ENCODE measurements at regions not wholly inside any gene's neighbourhood (a gene's known extent, or its start where the extent isn't known, plus 50 kb on each side); places are given as distances from the start of the nearest gene placed in this dataset.

DNA sequence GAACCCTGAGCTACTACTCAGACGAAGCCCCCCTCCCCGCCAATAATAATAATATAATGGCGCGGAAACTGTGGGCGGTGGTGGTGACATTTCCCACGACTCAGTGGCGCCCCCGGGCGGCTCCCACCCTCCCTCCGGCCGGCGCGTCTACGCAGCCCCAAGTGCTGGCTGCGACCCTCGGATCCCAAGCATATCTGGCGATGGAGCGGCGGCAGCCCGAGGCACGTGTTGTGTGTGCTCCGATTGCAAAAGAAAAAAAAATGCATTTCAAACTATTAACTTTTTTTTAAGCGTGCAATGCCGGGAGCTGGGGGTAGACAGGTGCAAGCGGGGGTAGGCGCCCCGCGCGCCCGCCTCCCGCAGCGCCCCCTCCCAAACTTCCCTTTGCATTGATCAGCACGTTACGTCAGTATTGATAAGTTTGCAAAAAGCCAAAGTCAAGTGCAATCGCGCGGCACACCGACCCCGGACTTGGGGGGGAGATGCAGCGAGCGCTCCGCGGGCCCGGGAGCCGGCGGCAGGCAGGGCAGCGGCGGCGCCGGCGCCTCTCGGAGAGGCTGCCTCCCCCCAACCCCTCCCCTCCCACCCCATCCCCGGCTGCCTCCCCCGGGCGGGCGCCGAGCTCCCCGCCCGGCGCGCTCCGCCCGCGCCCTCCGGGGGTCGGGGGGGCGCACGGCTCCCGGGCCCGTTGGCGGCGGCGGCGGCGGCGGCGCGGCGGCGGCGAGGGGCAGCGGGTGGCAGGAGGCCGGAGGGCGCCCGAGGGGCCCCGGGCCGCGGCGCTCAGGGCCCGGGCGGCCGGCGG, 113.1 kb upstream of the MYL2 start:
- Histone ChIP-seq H4K20me1 (ENCODE audit: insufficient read depth) (no peaks in the 10 kb centered on the region), H3K9me2 (ENCODE audit: insufficient read depth) (no peaks in the 10 kb centered on the region), H3K79me2 (ENCODE audit: insufficient read depth, low read length) (no peaks in the 10 kb centered on the region), H3K27ac (ENCODE audit: low read depth, low read length) (no peak overlapping the region), H2AFZ (ENCODE audit: low read depth, low read length, poor library complexity, severe bottlenecking) (no peak overlapping the region), H3K4me1 (ENCODE audit: control insufficient read depth in 1 of 2, insufficient read depth in 2 of 2, low read length in 2 of 2) (no peaks in the 10 kb centered on the region; a peak in 1 of 4 replicates), H3K9ac (ENCODE audit: low read length) (no peak overlapping the region), H3K27me3 (ENCODE audit: insufficient read depth, low read length) (0 out of 2 replicates have a peak, but pooled peaks cover 7% of the 10 kb centered on the region), H3K36me3 (ENCODE audit: control insufficient read depth in 1 of 2, insufficient read depth in 2 of 2, low read length in 2 of 2) (no peaks in the 10 kb centered on the region), H3K4me3 (replicated peaks in 1 of 2; ENCODE audit: low read depth in 1 of 2, low read length in 2 of 2) (no peak overlapping the region), H3K9me3 (ENCODE audit: control insufficient read depth in 1 of 2, insufficient read depth in 1 of 2, low read depth in 1 of 2, low read length in 2 of 2) (no peaks in the 10 kb centered on the region), H3K4me2 (ENCODE audit: low read length) (no peak overlapping the region)
- ATAC-seq, result no peak
- CTCF ChIA-PET, result no interaction called here
- TF ChIP-seq, protein P1, sequence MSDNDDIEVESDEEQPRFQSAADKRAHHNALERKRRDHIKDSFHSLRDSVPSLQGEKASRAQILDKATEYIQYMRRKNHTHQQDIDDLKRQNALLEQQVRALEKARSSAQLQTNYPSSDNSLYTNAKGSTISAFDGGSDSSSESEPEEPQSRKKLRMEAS (IDR thresholded peaks at IDR 0.05), result no peak
- TF ChIP-seq EZH2 (IDR thresholded peaks at IDR 0.05), result no peak
- TF ChIP-seq, protein P2, sequence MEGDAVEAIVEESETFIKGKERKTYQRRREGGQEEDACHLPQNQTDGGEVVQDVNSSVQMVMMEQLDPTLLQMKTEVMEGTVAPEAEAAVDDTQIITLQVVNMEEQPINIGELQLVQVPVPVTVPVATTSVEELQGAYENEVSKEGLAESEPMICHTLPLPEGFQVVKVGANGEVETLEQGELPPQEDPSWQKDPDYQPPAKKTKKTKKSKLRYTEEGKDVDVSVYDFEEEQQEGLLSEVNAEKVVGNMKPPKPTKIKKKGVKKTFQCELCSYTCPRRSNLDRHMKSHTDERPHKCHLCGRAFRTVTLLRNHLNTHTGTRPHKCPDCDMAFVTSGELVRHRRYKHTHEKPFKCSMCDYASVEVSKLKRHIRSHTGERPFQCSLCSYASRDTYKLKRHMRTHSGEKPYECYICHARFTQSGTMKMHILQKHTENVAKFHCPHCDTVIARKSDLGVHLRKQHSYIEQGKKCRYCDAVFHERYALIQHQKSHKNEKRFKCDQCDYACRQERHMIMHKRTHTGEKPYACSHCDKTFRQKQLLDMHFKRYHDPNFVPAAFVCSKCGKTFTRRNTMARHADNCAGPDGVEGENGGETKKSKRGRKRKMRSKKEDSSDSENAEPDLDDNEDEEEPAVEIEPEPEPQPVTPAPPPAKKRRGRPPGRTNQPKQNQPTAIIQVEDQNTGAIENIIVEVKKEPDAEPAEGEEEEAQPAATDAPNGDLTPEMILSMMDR (IDR thresholded peaks at IDR 0.05 in 2 of 3, conservative IDR thresholded peaks at IDR 0.05 in 1 of 3; ENCODE audit: borderline replicate concordance in 1 of 3, insufficient read depth in 1 of 3, low read depth in 2 of 3, low read length in 2 of 3), result peak in 2 of 3 experiments; percentile 22 to 33; a peak in 3 of 6 replicates
- intact Hi-C loops (cut with micrococcal nuclease), result no loop called here
- no peak for DNase-seq (ENCODE audit: low read depth, low spot score)
- BruUV-seq (replicated peaks), result no TSS peak
- POLR2A ChIA-PET, result no interaction called here
- RAD21 ChIA-PET (ENCODE audit: low non-redundant PET in 1 of 2, low total read pairs in 2 of 2, uncharacterized antibody in 2 of 2, unreplicated experiment in 2 of 2), result interaction anchor here in 1 of 2 experiments (0.6 kb wide), 1 partner anchor 8 kb away, joined by 3 read pairs; no protein-coding TSS in a partner anchor

DNA sequence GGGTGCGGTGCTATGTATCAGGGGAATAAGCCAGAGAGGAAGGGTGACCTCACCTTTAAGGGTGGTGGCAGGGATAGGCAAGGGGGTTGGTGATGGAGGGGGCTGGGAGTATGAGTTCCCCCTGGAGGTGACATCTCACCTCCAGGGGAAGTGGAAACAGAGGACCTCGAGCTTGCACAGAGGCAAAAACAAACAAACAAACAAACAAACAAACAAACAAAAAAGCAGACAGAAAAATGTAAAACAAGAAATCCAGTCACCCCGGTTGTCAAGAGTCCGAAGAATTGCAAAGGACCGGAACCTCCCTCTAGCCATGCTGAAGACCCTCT, 112.2 kb upstream of the MYL2 start:
- Histone ChIP-seq H3K4me1 (ENCODE audit: control insufficient read depth in 1 of 2, insufficient read depth in 2 of 2, low read length in 2 of 2) (no peaks in the 10 kb centered on the region; a peak in 1 of 4 replicates), H3K27ac (ENCODE audit: low read depth, low read length) (no peak overlapping the region), H3K9ac (ENCODE audit: low read length) (no peak overlapping the region), H3K79me2 (ENCODE audit: insufficient read depth, low read length) (no peaks in the 10 kb centered on the region), H3K4me3 (replicated peaks in 1 of 2; ENCODE audit: low read depth in 1 of 2, low read length in 2 of 2) (no peak overlapping the region), H3K27me3 (ENCODE audit: insufficient read depth, low read length) (0 out of 2 replicates have a peak, but pooled peaks cover 4% of the 10 kb centered on the region), H3K9me2 (ENCODE audit: insufficient read depth) (no peaks in the 10 kb centered on the region), H3K4me2 (ENCODE audit: low read length) (no peak overlapping the region), H2AFZ (ENCODE audit: low read depth, low read length, poor library complexity, severe bottlenecking) (no peak overlapping the region), H4K20me1 (ENCODE audit: insufficient read depth) (no peaks in the 10 kb centered on the region), H3K9me3 (ENCODE audit: control insufficient read depth in 1 of 2, insufficient read depth in 1 of 2, low read depth in 1 of 2, low read length in 2 of 2) (no peaks in the 10 kb centered on the region), H3K36me3 (ENCODE audit: control insufficient read depth in 1 of 2, insufficient read depth in 2 of 2, low read length in 2 of 2) (no peaks in the 10 kb centered on the region)
- POLR2A ChIA-PET, result no interaction called here
- CTCF ChIA-PET, result no interaction called here
- DNase-seq (ENCODE audit: low read depth, low spot score), result no peak
- RAD21 ChIA-PET (ENCODE audit: low non-redundant PET in 1 of 2, low total read pairs in 2 of 2, uncharacterized antibody in 2 of 2, unreplicated experiment in 2 of 2), result no interaction called here
- intact Hi-C loops (cut with micrococcal nuclease), result no loop called here
- ATAC-seq, result no peak
- no TSS peak for BruUV-seq (replicated peaks)
- TF ChIP-seq EZH2phosphoT487 (IDR thresholded peaks at IDR 0.05; ENCODE audit: borderline replicate concordance) (no peak), ZNF274 (IDR thresholded peaks at IDR 0.05; ENCODE audit: low read depth, low read length) (no peak), RAD21 (IDR thresholded peaks at IDR 0.05; ENCODE audit: low read depth) (no peak), ZFX (IDR thresholded peaks at IDR 0.05) (no peak), POLR2A (IDR thresholded peaks at IDR 0.05; ENCODE audit: borderline replicate concordance, extremely low read depth, insufficient read depth, insufficient read length) (no peak), SP1 (IDR thresholded peaks at IDR 0.05; ENCODE audit: low read depth) (no peak)
- TF ChIP-seq, protein P3, sequence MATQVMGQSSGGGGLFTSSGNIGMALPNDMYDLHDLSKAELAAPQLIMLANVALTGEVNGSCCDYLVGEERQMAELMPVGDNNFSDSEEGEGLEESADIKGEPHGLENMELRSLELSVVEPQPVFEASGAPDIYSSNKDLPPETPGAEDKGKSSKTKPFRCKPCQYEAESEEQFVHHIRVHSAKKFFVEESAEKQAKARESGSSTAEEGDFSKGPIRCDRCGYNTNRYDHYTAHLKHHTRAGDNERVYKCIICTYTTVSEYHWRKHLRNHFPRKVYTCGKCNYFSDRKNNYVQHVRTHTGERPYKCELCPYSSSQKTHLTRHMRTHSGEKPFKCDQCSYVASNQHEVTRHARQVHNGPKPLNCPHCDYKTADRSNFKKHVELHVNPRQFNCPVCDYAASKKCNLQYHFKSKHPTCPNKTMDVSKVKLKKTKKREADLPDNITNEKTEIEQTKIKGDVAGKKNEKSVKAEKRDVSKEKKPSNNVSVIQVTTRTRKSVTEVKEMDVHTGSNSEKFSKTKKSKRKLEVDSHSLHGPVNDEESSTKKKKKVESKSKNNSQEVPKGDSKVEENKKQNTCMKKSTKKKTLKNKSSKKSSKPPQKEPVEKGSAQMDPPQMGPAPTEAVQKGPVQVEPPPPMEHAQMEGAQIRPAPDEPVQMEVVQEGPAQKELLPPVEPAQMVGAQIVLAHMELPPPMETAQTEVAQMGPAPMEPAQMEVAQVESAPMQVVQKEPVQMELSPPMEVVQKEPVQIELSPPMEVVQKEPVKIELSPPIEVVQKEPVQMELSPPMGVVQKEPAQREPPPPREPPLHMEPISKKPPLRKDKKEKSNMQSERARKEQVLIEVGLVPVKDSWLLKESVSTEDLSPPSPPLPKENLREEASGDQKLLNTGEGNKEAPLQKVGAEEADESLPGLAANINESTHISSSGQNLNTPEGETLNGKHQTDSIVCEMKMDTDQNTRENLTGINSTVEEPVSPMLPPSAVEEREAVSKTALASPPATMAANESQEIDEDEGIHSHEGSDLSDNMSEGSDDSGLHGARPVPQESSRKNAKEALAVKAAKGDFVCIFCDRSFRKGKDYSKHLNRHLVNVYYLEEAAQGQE (IDR thresholded peaks at IDR 0.05; ENCODE audit: low read depth), result no peak
- TF ChIP-seq, protein P2 (IDR thresholded peaks at IDR 0.05 in 2 of 3, conservative IDR thresholded peaks at IDR 0.05 in 1 of 3; ENCODE audit: borderline replicate concordance in 1 of 3, insufficient read depth in 1 of 3, low read depth in 2 of 3, low read length in 2 of 3), result no peak
